Glutamatergic neuron (in vitro differentiated cells): ENCODE measurements at regions not wholly inside any gene's neighbourhood (a gene's known extent, or its start where the extent isn't known, plus 50 kb on each side); places are given as distances from the start of the nearest gene placed in this dataset.

Source experiments
- DNase-seq: peaks from one replicate; pipeline ENCODE4 v3.0.0; 2022
- H3K27ac Mint-ChIP-seq: one replicate; pipeline ENCODE4 v1.8.0; 2020; ENCODE audit warnings: mild to moderate bottlenecking, mixed read lengths, inconsistent platforms; ENCODE audit not compliant: unreplicated experiment
- H3K27me3 Mint-ChIP-seq: one replicate; pipeline ENCODE4 v1.8.0; 2020; ENCODE audit warnings: mild to moderate bottlenecking, moderate library complexity, mixed read lengths, inconsistent platforms; ENCODE audit not compliant: unreplicated experiment
- H3K36me3 Mint-ChIP-seq: one replicate; pipeline ENCODE4 v1.8.0; 2020; ENCODE audit warnings: mild to moderate bottlenecking, mixed read lengths, inconsistent platforms; ENCODE audit not compliant: unreplicated experiment
- H3K4me1 Mint-ChIP-seq: one replicate; pipeline ENCODE4 v1.8.0; 2020; ENCODE audit warnings: mild to moderate bottlenecking, low read depth, mixed read lengths, inconsistent platforms; ENCODE audit not compliant: unreplicated experiment
- H3K4me3 Mint-ChIP-seq: one replicate; pipeline ENCODE4 v1.8.0; 2020; ENCODE audit warnings: mild to moderate bottlenecking, mixed read lengths, inconsistent platforms; ENCODE audit not compliant: unreplicated experiment
- H3K9me3 Mint-ChIP-seq: one replicate; pipeline ENCODE4 v1.8.0; 2020; ENCODE audit warnings: mild to moderate bottlenecking, moderate library complexity, mixed read lengths, inconsistent platforms; ENCODE audit not compliant: unreplicated experiment
- TF ChIP-seq, protein P1 (sequence below): fragments of 200-600 bp; sonication (generic); IDR thresholded peaks from one replicate; pipeline ENCODE4 v1.5.0; 2021; ENCODE audit not compliant: partially characterized antibody, unreplicated experiment

GRCh38 chr1:5365751-5366150 lies 626.5 kb downstream of the NPHP4 start:
- H3K36me3 Mint-ChIP-seq, result peaks cover 4% of the 10 kb centered on the region
- TF ChIP-seq, protein P1, sequence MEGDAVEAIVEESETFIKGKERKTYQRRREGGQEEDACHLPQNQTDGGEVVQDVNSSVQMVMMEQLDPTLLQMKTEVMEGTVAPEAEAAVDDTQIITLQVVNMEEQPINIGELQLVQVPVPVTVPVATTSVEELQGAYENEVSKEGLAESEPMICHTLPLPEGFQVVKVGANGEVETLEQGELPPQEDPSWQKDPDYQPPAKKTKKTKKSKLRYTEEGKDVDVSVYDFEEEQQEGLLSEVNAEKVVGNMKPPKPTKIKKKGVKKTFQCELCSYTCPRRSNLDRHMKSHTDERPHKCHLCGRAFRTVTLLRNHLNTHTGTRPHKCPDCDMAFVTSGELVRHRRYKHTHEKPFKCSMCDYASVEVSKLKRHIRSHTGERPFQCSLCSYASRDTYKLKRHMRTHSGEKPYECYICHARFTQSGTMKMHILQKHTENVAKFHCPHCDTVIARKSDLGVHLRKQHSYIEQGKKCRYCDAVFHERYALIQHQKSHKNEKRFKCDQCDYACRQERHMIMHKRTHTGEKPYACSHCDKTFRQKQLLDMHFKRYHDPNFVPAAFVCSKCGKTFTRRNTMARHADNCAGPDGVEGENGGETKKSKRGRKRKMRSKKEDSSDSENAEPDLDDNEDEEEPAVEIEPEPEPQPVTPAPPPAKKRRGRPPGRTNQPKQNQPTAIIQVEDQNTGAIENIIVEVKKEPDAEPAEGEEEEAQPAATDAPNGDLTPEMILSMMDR, result no peak
- H3K4me3 Mint-ChIP-seq, result no peak overlapping the region
- H3K4me1 Mint-ChIP-seq, result no peaks in the 10 kb centered on the region
- H3K27me3 Mint-ChIP-seq, result peaks cover 4% of the 10 kb centered on the region
- no peak for DNase-seq
- H3K27ac Mint-ChIP-seq, result no peak overlapping the region
- peaks cover 10% of the 10 kb centered on the region for H3K9me3 Mint-ChIP-seq

DNA sequence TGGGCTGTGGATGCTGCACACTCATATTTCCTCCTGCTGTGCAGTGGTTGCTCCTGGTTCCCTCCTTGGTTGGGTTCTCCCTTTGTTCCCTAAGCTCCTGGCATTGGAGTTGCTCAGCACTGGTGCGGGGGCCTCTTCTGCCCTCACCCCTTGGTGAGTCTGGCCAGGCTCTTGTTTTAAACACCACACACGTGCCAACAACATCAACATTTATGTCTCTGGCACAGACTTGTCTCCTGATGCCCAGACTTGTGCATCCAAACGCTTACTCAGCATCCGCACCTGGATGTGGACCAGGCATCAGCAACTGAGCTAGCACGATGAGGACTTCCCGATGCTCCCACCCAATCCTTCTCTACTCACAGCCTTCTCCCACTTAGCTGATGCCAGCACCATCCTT lies 627.6 kb downstream of the NPHP4 start:
- Mint-ChIP-seq H3K27me3 (peaks cover 4% of the 10 kb centered on the region), H3K27ac (no peak overlapping the region), H3K4me3 (no peak overlapping the region), H3K4me1 (no peaks in the 10 kb centered on the region), H3K9me3 (peaks cover 12% of the 10 kb centered on the region), H3K36me3 (peaks cover 4% of the 10 kb centered on the region)
- TF ChIP-seq, protein P1, result no peak
- no peak for DNase-seq

GRCh38 chr1:5354681-5355080 lies 637.5 kb downstream of the NPHP4 start:
- Mint-ChIP-seq H3K9me3 (peaks cover 9% of the 10 kb centered on the region), H3K27me3 (peaks cover 2% of the 10 kb centered on the region), H3K36me3 (no peaks in the 10 kb centered on the region), H3K4me1 (no peaks in the 10 kb centered on the region), H3K27ac (no peak overlapping the region), H3K4me3 (no peak overlapping the region)
- DNase-seq, result no peak
- TF ChIP-seq, protein P1, result no peak

DNA sequence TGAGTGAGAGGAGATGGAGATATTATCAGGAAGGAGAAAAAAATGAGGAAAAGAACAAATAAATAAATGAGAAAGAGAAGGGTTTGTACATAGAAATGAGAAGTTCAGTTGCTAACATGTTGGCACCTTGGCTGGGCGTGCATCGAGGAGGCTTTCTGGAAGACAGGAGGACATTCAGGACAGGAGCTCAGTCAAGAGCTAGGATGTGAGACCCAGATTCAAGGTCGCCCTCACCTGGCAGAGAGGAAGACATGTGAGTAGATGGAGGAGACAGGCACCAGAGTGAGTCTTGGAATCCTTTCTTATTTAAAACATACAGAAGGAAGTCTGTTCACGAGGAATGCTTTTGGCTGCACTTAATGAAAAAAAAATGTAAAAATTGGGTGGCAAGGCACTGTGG lies 640.9 kb downstream of the NPHP4 start:
- Mint-ChIP-seq H3K4me3 (no peak overlapping the region), H3K4me1 (no peaks in the 10 kb centered on the region), H3K27ac (no peak overlapping the region), H3K36me3 (peaks cover 5% of the 10 kb centered on the region), H3K9me3 (peaks cover 4% of the 10 kb centered on the region), H3K27me3 (peaks cover 3% of the 10 kb centered on the region)
- TF ChIP-seq, protein P1, result no peak
- DNase-seq, result no peak

- peaks cover 3% of the 10 kb centered on the region for H3K27me3 Mint-ChIP-seq
- DNase-seq, result no peak
- peaks cover 5% of the 10 kb centered on the region for H3K36me3 Mint-ChIP-seq
- no peaks in the 10 kb centered on the region for H3K4me1 Mint-ChIP-seq
- H3K27ac Mint-ChIP-seq, result no peak overlapping the region
- no peak overlapping the region for H3K4me3 Mint-ChIP-seq
- peaks cover 9% of the 10 kb centered on the region for H3K9me3 Mint-ChIP-seq
- TF ChIP-seq, protein P1, result no peak
These were observed 642.7 kb downstream of the NPHP4 start for GRCh38 chr1:5349526-5349925.
